Stimulated activated naive CD8-positive, alpha-beta T cell treated with anti-CD3 and anti-CD28 coated beads, Interleukin-15, amount 100 ng/mL, for 72 hours (primary cell): ENCODE measurements at regions not wholly inside any gene's neighbourhood (a gene's known extent, or its start where the extent isn't known, plus 50 kb on each side); places are given as distances from the start of the nearest gene placed in this dataset.
"Not testable (repeated sequence)": the region's sequence is repeated elsewhere in the genome, so short reads cannot be mapped to it uniquely, and the experiment has no call there.

ENCODE experiments used
- ATAC-seq: fragments of 150-1000 bp; cut with Tn5 transposase; 2 replicates; pipeline ENCODE4 v1.10.0; 2021; ENCODE audit warnings: mild to moderate bottlenecking, moderate library complexity
- DNase-seq, 2 donors: peaks; one replicate each; pipeline ENCODE4 v3.0.0; 2021 to 2022
- H3K27ac Mint-ChIP-seq, 2 donors: one replicate each; pipeline ENCODE4 v1.8.0; 2022; ENCODE audit warnings: mild to moderate bottlenecking in 2 of 2, mixed read lengths in 2 of 2, moderate library complexity in 2 of 2
- H3K27me3 Mint-ChIP-seq: one replicate; pipeline ENCODE4 v1.8.0; 2022; ENCODE audit warnings: mixed read lengths
- H3K4me1 Mint-ChIP-seq: one replicate; pipeline ENCODE4 v1.8.0; 2022; ENCODE audit warnings: mild to moderate bottlenecking, mixed read lengths
- H3K4me3 Mint-ChIP-seq, 2 donors: one replicate each; pipeline ENCODE4 v1.8.0; 2022; ENCODE audit warnings: mild to moderate bottlenecking in 2 of 2, mixed read lengths in 2 of 2, moderate library complexity in 1 of 2
- H3K9me3 Mint-ChIP-seq, 2 donors: one replicate each; pipeline ENCODE4 v1.8.0; 2022; ENCODE audit warnings: mixed read lengths in 2 of 2

GRCh38 chr1:5683446-5683845 is 308.8 kb downstream of the NPHP4 start:
- Mint-ChIP-seq H3K27me3 (no peaks in the 10 kb centered on the region), H3K4me3 (no peak overlapping the region), H3K27ac (no peak overlapping the region), H3K4me1 (no peaks in the 10 kb centered on the region), H3K9me3 (peaks cover 0 to 17% of the 10 kb centered on the region in 2 donors)
- ATAC-seq (no peak), DNase-seq (no peak)

GRCh38 chr1:5682626-5683225 is 309.5 kb downstream of the NPHP4 start:
- Mint-ChIP-seq H3K4me1 (no peaks in the 10 kb centered on the region), H3K27ac (no peak overlapping the region), H3K4me3 (no peak overlapping the region), H3K27me3 (no peaks in the 10 kb centered on the region), H3K9me3 (peaks cover 0 to 18% of the 10 kb centered on the region in 2 donors)
- no peak for ATAC-seq
- no peak for DNase-seq

DNA sequence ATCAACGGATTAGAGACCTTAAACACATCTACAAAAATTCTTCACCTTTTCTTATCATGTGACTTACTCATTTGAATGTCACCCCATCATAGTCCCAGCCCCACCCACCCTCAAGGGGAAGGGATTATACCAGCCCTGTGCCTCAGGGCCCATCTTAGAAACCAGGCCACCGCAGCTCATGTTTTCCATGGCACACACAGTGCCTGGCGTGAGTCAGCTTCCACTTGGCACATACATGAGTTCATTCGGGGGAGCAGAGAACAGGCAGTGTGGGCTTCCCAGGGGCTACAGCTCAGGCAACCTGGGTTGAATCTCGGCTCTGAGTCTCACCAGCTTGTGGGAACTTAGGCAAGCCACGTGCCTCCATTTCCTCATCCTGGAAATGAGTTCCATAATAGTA is 310.6 kb downstream of the NPHP4 start:
- no peak for DNase-seq
- peaks cover 0 to 17% of the 10 kb centered on the region in 2 donors for H3K9me3 Mint-ChIP-seq
- ATAC-seq: no peak
- no peak overlapping the region for H3K4me3 Mint-ChIP-seq
- H3K4me1 Mint-ChIP-seq: no peaks in the 10 kb centered on the region
- no peak overlapping the region for H3K27ac Mint-ChIP-seq
- H3K27me3 Mint-ChIP-seq: no peaks in the 10 kb centered on the region

DNA sequence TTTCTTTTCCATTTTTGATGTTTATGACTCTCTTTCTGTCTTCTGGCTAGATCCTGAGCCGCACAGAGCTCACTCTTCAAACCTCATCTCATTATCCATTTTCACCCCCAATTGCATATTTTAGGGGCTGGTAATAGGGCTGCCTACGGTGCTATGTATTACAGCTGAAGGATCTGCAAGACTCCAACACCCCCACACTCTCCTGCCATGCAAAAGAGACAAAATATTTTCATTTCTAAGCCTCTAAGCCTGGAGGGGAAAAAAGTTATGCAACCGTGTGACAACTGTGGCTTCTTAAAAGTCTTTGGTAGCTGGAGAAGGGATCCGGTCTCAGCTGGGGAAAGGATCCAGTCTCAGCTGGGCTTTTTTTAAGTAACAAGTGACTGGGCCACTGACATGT is 311.6 kb downstream of the NPHP4 start:
- DNase-seq (no peak), ATAC-seq (no peak)
- Mint-ChIP-seq H3K4me3 (no peak overlapping the region), H3K27ac (no peak overlapping the region), H3K27me3 (no peaks in the 10 kb centered on the region), H3K4me1 (no peaks in the 10 kb centered on the region), H3K9me3 (peaks cover 6 to 8% of the 10 kb centered on the region in 2 donors)

DNA sequence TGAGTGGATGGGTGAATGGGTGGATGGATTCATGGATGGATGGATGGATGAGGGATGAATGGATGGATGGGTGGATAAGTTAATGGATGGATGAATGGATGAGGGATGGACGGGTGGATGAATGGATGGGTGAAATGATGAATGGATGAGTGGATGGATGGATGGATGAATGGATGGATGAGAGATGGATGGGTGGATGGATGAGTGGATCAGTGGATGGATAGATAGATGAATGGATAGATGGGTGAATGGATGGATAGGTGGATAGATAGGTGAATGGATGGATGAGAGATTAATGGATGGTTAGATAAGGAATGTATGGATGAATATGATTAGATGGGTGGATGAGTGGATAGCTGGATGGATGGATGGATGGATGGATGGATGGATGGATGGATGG is 313.5 kb downstream of the NPHP4 start:
- ATAC-seq (no peak), DNase-seq (no peak)
- peaks cover 15 to 19% of the 10 kb centered on the region in 2 donors for H3K9me3 Mint-ChIP-seq
- H3K27ac Mint-ChIP-seq: no peak overlapping the region
- no peaks in the 10 kb centered on the region for H3K4me1 Mint-ChIP-seq
- H3K27me3 Mint-ChIP-seq: no peaks in the 10 kb centered on the region
- H3K4me3 Mint-ChIP-seq: no peak overlapping the region

GRCh38 chr1:5672355-5672754 is 319.9 kb downstream of the NPHP4 start:
- H3K9me3 Mint-ChIP-seq: peaks cover 18 to 19% of the 10 kb centered on the region in 2 donors
- not testable (repeated sequence) for H3K4me3 Mint-ChIP-seq, DNase-seq, ATAC-seq, H3K4me1 Mint-ChIP-seq, H3K27ac Mint-ChIP-seq, H3K27me3 Mint-ChIP-seq

DNA sequence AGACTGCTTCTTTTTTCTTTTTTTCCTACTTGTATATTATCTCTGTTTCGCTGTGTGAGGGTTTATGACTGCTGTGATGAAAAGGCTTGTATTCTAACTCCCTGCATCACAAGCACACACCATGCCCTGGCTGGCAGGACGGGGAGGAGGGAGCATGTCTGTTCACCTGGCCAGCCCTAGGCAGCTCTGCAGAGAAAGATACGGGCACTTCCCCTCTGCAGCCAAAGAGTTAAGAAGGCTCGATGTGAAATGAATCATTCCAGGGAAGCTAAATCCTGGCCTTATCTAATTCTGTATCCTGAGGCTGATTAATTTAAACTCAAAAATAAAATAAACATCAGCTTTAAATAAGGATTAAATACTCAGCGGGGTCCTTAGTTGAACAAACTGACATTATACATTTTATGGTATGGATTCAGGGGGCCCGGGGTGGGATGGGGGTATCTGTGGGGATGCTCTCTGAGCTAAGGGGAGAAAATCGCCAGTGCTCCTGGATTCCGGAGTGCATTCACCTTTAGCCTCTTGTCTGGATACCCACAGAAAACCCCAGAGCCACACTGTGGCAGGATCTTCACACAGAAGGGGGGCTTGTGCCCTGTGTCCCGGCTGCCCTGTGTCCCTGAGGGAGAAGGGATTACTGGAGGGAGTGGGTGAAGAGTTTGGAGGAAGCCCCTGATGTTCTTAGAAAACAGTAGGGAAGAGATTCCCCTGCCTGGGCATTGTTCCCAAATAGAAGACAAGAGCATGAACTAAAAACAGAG is 321.5 kb downstream of the NPHP4 start:
- DNase-seq (no peak), ATAC-seq (no peak)
- Mint-ChIP-seq H3K4me1 (peaks cover 17% of the 10 kb centered on the region), H3K4me3 (no peak overlapping the region), H3K9me3 (peaks cover 13 to 18% of the 10 kb centered on the region in 2 donors), H3K27ac (peak overlapping the region in 1 of 2 donors; percentile 21), H3K27me3 (no peaks in the 10 kb centered on the region)

GRCh38 chr1:5667513-5668325 is 324.5 kb downstream of the NPHP4 start:
- no peaks in the 10 kb centered on the region for H3K27me3 Mint-ChIP-seq
- H3K9me3 Mint-ChIP-seq: peaks cover 4 to 7% of the 10 kb centered on the region in 2 donors
- ATAC-seq: no peak
- H3K4me1 Mint-ChIP-seq: peaks cover 22% of the 10 kb centered on the region
- H3K4me3 Mint-ChIP-seq: peak overlapping the region; percentile 33 to 54
- no peak overlapping the region for H3K27ac Mint-ChIP-seq
- no peak for DNase-seq

- H3K4me3 Mint-ChIP-seq: no peak overlapping the region
Observed at GRCh38 chr1:5664906-5665875, 327.0 kb downstream of the NPHP4 start.

DNA sequence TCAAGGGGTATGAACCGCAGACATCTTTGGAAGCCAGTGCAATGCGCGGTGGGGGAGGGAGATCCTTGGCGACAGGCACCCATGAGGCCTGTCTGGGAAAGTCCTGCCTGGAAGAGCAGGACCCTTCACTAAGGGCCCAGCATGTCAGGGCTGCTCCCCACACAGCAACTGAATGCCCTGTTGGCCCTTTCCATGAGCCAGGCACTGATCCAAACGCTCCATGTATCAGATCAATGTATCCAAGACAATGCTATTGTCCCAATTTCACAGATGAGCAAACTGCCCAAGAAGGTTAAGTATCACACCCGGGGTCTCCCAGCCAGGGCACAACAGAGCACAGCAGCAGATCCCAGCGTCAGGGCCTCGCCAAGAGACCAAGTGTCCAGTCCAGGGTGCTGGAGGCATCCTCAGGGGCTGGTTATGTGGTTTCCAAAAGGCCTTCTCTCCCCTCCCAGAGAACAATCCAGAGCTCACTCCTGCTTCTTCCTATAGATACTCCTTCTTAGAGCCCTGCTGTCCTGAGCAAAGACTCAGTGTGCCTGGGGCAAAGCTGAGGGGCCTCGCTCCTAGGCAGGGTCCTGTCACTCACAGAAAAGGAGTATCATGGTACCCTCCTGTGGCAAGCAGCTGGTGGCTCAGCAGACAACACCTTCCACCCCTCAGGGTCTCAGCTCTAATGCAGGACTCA is 328.0 kb downstream of the NPHP4 start:
- no peak for ATAC-seq

More at GRCh38 chr1:5664906-5665875, 327.0 kb downstream of the NPHP4 start:
- DNase-seq (no peak), ATAC-seq (no peak)
- H3K27me3 Mint-ChIP-seq: no peaks in the 10 kb centered on the region
- peak overlapping the region in 1 of 2 donors; percentile 44 for H3K27ac Mint-ChIP-seq
- peaks cover 22% of the 10 kb centered on the region for H3K4me1 Mint-ChIP-seq
- no peaks in the 10 kb centered on the region for H3K9me3 Mint-ChIP-seq

GRCh38 chr1:5662744-5663126 is 329.5 kb downstream of the NPHP4 start:
- Mint-ChIP-seq H3K4me3 (no peak overlapping the region), H3K27ac (peak overlapping the region in 1 of 2 donors; percentile 63), H3K9me3 (no peaks in the 10 kb centered on the region), H3K4me1 (peaks cover 16% of the 10 kb centered on the region), H3K27me3 (no peaks in the 10 kb centered on the region)
- ATAC-seq (no peak), DNase-seq (no peak)

More for the DNA sequence above, 328.0 kb downstream of the NPHP4 start:
- H3K27me3 Mint-ChIP-seq: no peaks in the 10 kb centered on the region
- DNase-seq: no peak
- no peaks in the 10 kb centered on the region for H3K9me3 Mint-ChIP-seq
- H3K4me1 Mint-ChIP-seq: peaks cover 22% of the 10 kb centered on the region
- no peak overlapping the region for H3K4me3 Mint-ChIP-seq
- H3K27ac Mint-ChIP-seq: peak overlapping the region in 1 of 2 donors; percentile 44

GRCh38 chr1:5662086-5662743 is 330.0 kb downstream of the NPHP4 start:
- ATAC-seq (no peak), DNase-seq (no peak)
- H3K27ac Mint-ChIP-seq: peak overlapping the region in 1 of 2 donors; percentile 63
- no peaks in the 10 kb centered on the region for H3K9me3 Mint-ChIP-seq
- H3K27me3 Mint-ChIP-seq: no peaks in the 10 kb centered on the region
- peaks cover 11% of the 10 kb centered on the region for H3K4me1 Mint-ChIP-seq
- H3K4me3 Mint-ChIP-seq: no peak overlapping the region

DNA sequence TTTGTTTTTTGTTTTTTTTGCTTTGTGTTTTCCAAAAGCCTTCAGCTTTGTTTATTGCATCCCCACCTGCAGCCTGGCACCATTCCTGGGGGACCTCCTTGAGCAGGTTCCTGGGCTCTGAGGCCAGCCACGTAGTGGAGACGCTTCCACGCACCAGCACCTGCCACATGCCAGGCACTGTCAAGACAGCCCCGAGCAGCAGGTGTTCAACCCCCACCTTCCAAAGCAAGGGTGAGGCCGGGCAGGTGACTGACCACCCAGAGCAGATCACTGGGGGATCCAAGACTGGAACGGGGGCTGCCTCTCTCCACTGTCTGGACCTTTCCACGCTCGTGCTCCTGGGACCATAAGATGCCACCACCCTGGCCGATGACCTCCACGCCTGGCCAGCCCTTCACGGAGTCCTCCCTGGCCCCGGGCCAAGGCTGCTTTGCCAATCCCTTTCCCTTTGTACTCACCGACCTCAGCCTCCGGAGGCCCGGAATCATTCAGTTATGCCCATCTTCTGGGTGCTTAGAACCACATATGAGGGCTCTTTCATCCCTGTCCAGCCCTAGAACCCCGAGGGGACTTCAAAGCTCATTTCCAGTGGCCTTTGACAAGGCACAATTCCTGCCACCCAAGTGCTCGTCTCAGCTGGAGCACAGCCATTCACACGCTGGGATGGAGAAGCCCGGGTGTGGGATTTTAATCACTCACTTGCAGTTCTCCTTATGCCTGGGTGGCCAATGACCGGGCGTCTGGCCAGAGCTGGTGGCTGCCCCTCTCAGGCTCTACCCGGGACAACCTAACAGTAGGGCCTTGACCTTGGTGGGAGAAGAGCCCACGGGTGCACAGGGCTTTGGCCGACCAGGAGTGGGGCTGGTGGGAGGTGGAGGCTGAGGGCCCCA is 330.8 kb downstream of the NPHP4 start:
- DNase-seq (no peak), ATAC-seq (no peak)
- H3K9me3 Mint-ChIP-seq: no peaks in the 10 kb centered on the region
- H3K4me1 Mint-ChIP-seq: peaks cover 6% of the 10 kb centered on the region
- H3K27me3 Mint-ChIP-seq: no peaks in the 10 kb centered on the region
- H3K27ac Mint-ChIP-seq: no peak overlapping the region
- no peak overlapping the region for H3K4me3 Mint-ChIP-seq
